ENCODE measurements at regions not wholly inside any gene's neighbourhood (a gene's known extent, or its start where the extent isn't known, plus 50 kb on each side); places are given as distances from the start of the nearest gene placed in this dataset.
A peak's percentile ranks its signal among the peaks of the same experiment; 100 is the strongest.

DNA sequence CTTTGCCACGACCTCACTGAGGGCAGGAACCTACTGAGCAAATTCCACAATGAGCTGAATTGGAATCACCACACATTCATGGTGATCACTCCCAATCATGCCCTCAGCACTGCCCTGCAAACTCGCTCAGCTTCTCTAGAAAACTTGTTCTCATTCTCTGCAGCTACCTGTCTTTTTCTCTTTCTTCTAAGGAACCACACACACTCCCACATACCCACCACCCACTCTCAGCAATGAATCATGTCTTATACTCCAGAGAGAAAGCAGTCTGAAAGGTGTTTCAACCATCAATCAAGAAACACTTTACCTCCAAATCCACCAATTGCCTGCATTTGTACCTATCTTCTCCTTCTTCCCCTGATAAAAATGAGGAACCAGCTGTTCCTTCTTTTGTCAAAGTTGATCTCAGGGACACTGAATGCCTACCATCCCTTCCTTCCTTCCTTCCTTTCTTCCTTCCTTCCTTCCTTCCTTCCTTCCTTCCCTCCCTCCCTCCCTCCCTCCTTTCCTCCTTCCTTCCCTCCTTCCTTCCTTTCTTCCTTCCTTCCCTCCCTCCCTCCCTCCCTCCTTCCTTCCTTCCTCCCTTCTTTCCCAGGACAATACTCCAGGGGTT is 84.6 kb upstream of the SGK1 start:
- no peaks in the 10 kb centered on the region for H3K27me3 Mint-ChIP-seq
- TF ChIP-seq, protein P1, sequence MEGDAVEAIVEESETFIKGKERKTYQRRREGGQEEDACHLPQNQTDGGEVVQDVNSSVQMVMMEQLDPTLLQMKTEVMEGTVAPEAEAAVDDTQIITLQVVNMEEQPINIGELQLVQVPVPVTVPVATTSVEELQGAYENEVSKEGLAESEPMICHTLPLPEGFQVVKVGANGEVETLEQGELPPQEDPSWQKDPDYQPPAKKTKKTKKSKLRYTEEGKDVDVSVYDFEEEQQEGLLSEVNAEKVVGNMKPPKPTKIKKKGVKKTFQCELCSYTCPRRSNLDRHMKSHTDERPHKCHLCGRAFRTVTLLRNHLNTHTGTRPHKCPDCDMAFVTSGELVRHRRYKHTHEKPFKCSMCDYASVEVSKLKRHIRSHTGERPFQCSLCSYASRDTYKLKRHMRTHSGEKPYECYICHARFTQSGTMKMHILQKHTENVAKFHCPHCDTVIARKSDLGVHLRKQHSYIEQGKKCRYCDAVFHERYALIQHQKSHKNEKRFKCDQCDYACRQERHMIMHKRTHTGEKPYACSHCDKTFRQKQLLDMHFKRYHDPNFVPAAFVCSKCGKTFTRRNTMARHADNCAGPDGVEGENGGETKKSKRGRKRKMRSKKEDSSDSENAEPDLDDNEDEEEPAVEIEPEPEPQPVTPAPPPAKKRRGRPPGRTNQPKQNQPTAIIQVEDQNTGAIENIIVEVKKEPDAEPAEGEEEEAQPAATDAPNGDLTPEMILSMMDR (IDR thresholded peaks at IDR 0.05): no peak
- intact Hi-C loops (cut with micrococcal nuclease): no loop called here
- H3K4me1 Mint-ChIP-seq: peaks cover 22% of the 10 kb centered on the region
- H3K36me3 Mint-ChIP-seq (ENCODE audit: low read depth): no peaks in the 10 kb centered on the region
- ChIA-PET POLR2A (no interaction called here), CTCF (no interaction called here)
- DNase-seq (no peak), ATAC-seq (ENCODE audit: low read depth) (no peak)
- no peak overlapping the region for H3K4me3 Mint-ChIP-seq
- H3K9me3 Mint-ChIP-seq: no peaks in the 10 kb centered on the region
- H3K27ac Mint-ChIP-seq: no peak overlapping the region

DNA sequence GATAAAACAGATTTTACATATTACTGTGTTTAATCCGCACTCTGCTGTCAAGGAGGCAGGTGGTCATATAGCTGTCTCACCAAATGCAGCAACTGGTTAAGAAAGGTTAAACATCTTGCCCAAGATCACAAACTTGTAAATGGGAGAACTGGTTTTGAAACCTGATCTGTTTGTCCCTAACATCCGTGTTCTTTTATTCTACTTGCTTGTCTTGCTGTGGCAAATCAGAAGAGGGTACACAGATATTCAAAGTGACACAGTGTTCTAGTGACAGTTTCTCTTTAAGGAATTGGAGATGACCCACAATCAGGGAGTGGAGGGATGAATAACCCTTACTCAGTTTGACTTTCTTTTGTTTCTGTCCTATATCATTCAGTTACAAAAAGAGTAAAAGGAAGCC is 83.0 kb upstream of the SGK1 start:
- POLR2A ChIA-PET: no interaction called here
- DNase-seq (no peak), ATAC-seq (ENCODE audit: low read depth) (no peak)
- no peak overlapping the region for H3K27ac Mint-ChIP-seq
- CTCF ChIA-PET: no interaction called here
- H3K36me3 Mint-ChIP-seq (ENCODE audit: low read depth): no peaks in the 10 kb centered on the region
- TF ChIP-seq, protein P1 (IDR thresholded peaks at IDR 0.05): no peak
- H3K27me3 Mint-ChIP-seq: no peaks in the 10 kb centered on the region
- H3K9me3 Mint-ChIP-seq: no peaks in the 10 kb centered on the region
- intact Hi-C loops (cut with micrococcal nuclease): no loop called here
- H3K4me1 Mint-ChIP-seq: peaks cover 22% of the 10 kb centered on the region
- H3K4me3 Mint-ChIP-seq: no peak overlapping the region

DNA sequence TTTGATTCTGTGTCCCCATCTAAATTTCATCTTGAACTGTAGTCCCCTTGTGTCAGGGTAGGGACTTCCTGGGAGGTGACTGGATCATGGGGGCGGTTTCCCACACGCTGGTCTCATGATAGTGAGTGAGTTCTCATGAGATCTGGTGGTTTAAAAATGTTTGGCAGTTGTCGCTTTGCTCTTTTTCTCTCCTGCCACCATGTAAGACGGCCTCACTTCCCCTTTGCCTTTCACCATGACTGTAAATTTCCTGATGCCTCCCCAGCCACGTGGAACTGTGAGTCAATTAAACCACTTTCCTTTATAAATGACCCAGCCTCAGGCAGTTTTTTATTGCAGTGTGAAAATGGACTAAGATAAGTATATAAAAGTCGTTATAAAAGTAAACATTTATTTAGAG is 80.5 kb upstream of the SGK1 start:
- Mint-ChIP-seq H3K36me3 (ENCODE audit: low read depth) (no peaks in the 10 kb centered on the region), H3K27me3 (no peaks in the 10 kb centered on the region), H3K27ac (peak overlapping the region; percentile 83), H3K4me3 (no peak overlapping the region), H3K4me1 (peaks cover 20% of the 10 kb centered on the region), H3K9me3 (no peaks in the 10 kb centered on the region)
- CTCF ChIA-PET: no interaction called here
- POLR2A ChIA-PET: no interaction called here
- peak; percentile 89 for ATAC-seq (ENCODE audit: low read depth)
- no peak for DNase-seq
- intact Hi-C loops (cut with micrococcal nuclease): loop anchor here (1.0 to 5.0 kb wide), 5 partner anchors 20 to 243 kb away; no protein-coding TSS in a partner anchor
- TF ChIP-seq, protein P1 (IDR thresholded peaks at IDR 0.05): no peak

DNA sequence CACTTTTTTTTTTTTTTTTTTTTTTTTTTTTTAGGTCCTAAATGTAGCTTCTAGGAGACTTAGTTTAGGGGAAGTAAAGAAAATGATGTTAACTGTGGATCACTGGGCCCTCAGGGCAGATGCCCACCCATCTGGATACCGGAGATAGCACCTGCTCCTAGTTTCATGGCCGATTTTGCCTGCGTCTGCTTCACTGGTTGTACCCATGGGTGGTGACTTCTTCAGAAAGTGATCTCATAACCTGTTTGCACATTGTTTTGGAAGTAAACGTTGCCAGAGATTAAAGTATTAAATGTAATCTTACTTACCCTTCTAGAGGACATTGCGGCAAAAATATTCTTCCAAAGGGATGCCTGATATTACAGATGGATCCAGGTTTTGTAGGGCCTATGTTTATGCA is 79.8 kb upstream of the SGK1 start:
- CTCF ChIA-PET: interaction anchor here (1.0 to 1.1 kb wide), 2 partner anchors 243 to 244 kb away, joined by 3 read pairs; no protein-coding TSS in a partner anchor
- ATAC-seq (ENCODE audit: low read depth): no peak
- no peak for DNase-seq
- H3K4me3 Mint-ChIP-seq: no peak overlapping the region
- no peaks in the 10 kb centered on the region for H3K27me3 Mint-ChIP-seq
- H3K9me3 Mint-ChIP-seq: no peaks in the 10 kb centered on the region
- POLR2A ChIA-PET: no interaction called here
- peaks cover 14% of the 10 kb centered on the region for H3K4me1 Mint-ChIP-seq
- no peak overlapping the region for H3K27ac Mint-ChIP-seq
- intact Hi-C loops (cut with micrococcal nuclease): loop anchor here (1.0 to 5.0 kb wide), 5 partner anchors 19 to 244 kb away; no protein-coding TSS in a partner anchor
- no peaks in the 10 kb centered on the region for H3K36me3 Mint-ChIP-seq (ENCODE audit: low read depth)
- TF ChIP-seq, protein P1 (IDR thresholded peaks at IDR 0.05): no peak

DNA sequence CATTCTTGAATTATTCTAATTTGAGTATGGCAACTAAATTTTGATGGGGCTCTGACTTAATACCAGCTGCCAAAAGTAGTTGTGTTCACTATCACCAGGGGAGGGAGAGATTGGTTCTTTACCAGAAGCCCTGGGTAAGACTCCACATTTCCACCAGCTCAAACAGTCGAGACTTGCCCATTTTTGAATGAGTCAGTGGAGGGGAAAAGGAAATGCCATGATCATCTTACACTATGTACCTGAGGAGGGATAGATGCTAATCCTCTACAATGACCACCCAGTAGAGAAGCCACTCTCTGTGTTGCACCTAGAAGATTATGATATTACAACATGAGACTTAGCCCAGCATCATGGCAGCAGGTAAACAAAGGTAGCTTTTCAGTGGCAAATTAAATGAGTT is 77.0 kb upstream of the SGK1 start:
- no peaks in the 10 kb centered on the region for H3K27me3 Mint-ChIP-seq
- H3K36me3 Mint-ChIP-seq (ENCODE audit: low read depth): no peaks in the 10 kb centered on the region
- no peak overlapping the region for H3K4me3 Mint-ChIP-seq
- ChIA-PET CTCF (no interaction called here), POLR2A (no interaction called here)
- no peak overlapping the region for H3K27ac Mint-ChIP-seq
- H3K4me1 Mint-ChIP-seq: peaks cover 9% of the 10 kb centered on the region
- no peak for ATAC-seq (ENCODE audit: low read depth)
- no peaks in the 10 kb centered on the region for H3K9me3 Mint-ChIP-seq
- intact Hi-C loops (cut with micrococcal nuclease): loop anchor here (5.0 kb wide), 1 partner anchor 218 kb away; no protein-coding TSS in a partner anchor
- no peak for DNase-seq
- TF ChIP-seq, protein P1 (IDR thresholded peaks at IDR 0.05): no peak
